GM21576 (cell line): ENCODE measurements at regions not wholly inside any gene's neighbourhood (a gene's known extent, or its start where the extent isn't known, plus 50 kb on each side); places are given as distances from the start of the nearest gene placed in this dataset.

ENCODE experiments used
- ATAC-seq: cut with Tn5 transposase; IDR thresholded peaks from one replicate; pipeline ENCODE4 v1.9.1; 2021; ENCODE audit warnings: mild to moderate bottlenecking, moderate library complexity; ENCODE audit not compliant: unreplicated experiment

DNA sequence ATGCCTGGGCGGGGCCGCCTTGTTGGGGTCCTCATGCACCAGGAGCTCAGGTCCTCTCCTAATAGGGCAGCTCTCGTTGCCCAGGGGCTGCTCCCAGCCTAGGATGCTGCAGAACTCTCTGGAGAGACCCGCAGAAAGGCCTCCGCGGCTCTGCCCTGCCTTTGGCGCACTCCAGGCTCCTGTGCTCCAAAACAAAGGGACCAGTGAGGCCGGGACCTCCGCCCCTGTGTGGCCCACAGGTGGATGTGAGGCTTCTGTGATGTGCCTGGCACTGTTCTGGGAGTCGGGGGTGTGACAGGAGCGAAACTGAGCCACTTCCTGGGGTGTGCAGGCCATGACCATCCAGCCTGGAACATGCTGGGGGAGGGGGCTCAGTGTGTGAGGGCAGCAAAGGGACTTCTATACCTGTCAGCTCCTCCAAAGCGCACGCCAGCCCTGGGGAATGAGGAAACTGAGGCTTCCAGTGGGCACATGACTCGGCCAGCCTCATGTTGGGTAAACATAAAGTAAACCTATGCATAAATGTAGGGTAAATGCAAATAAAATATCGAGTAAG, 153.2 kb downstream of the IRF8 start:
- ATAC-seq, result no peak

DNA sequence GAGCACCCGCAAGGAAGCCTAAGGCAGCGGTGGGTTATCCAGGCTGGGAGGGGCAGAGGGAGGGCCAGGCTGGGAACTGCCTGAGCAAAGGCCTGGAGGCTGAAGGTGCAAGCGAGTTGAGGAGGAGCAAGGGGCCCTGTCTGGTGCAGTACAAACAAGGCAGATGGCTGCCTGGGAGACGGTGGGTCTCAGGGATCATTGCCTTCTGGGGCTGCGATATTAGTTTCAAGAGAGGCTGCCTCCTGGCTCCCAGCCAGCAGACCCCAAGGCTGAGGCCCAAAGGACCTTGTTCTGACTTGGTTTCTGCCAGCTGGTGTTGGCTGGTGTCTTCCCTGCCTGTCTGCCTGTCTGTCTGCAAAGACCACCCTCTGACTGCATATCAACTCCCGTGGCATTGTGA, 154.0 kb downstream of the IRF8 start:
- no peak for ATAC-seq

DNA sequence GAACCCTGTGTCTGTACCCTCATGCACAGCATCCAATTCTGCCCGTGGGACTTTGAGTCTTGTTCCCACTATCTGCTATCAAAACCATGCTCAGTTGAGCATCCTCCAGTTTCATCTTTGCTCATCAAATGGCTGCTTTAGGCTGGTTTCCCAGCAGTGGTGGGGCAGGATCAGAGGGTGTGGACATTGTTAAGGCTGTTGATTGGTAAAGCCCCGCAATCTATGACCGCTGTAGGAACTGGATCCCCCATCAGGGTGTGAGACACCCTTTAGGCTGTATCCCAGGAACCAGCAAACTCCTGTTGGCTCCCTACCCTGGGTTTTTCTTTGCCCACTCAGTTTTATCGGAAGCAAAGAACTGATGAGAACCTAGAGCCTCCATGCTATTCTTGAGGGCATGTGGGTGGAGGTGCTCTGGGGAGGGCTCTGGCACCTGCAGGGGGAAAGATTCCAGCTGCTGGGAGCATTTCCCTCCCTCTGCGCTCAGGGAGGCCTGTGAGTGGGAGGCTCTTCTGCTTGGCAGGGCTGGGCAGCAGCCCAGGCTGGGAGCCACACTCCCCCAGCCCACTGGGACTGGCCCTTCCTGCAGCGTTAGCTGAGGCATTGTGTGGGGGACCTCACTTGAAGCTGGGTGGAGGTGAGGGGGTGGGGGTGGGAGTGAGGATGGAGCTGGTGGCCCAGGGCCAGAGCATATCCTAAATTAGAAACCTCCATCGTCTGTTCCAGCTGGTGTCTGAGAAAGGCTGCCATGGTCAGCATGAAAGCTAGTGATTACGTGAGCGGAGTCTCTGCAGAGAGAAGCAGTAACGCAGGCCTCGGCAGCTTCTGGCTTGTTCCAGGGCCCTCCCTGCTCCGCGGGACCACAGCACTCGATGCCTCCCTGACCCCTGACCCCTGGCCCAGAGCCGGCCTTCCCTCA, 160.6 kb downstream of the IRF8 start:
- no peak for ATAC-seq

DNA sequence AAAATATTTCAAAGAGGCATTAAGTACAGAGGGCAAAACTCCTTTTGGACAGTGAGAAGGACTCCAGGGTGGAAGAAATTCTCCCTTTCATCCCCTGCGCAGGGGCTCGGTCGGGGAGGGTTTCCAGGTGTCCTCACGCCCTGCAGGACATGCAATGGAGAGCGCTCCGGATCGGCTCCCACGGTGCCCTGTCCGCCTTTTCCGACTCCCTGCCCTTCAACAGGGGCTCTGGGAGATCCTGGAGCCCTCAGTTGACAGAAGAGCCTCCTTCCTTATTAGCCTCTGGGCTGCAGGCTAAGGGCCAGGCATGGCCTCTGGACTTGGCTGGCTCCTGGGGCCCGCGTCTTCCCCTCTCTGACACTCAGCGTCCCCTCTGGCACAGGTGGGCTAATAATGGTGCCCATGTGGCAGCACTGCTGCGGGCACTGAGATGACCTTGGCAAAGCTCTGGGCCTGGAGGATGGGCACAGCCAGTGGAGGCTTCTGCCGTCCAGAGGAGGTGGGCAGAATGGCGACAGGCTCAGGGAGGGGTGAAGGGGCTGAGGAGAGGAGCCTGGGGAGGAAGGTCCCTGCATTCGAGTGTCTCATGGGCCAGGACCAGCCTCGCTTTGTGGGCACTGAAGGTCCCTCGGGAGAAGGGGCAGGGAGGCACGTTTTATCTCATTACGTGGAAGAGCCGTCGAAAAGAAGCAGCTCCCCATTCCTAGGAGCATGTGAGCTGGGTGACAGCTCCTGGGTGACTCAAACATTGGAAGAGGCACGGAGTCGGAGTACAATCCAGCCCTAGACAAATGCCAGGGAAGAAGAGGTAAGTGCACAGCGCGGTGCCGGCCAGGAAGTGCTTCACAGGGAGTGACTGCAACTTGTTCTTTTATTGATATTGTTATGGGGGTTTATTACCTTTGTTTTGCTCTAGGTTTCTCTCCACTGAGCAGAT, 161.7 kb downstream of the IRF8 start:
- ATAC-seq, result no peak

DNA sequence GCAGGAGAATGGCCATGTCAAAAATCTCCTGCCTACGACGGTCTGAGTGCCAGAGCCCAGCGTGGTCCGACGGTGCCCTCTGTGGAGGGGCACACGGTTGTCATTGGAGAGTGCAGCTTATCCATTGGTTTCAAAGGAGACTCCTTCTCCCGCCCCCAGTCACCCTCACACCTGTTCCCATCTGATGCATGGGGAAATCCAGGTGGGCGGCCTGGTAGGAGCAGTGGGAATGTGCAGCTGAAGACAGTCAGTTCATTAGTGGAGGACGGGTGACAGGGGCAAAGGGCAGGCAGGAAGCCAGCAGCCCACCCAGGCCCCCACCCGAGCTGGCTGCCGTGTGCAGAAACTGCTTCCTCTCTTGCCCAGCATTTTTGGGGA, 162.3 kb downstream of the IRF8 start:
- ATAC-seq, result no peak

DNA sequence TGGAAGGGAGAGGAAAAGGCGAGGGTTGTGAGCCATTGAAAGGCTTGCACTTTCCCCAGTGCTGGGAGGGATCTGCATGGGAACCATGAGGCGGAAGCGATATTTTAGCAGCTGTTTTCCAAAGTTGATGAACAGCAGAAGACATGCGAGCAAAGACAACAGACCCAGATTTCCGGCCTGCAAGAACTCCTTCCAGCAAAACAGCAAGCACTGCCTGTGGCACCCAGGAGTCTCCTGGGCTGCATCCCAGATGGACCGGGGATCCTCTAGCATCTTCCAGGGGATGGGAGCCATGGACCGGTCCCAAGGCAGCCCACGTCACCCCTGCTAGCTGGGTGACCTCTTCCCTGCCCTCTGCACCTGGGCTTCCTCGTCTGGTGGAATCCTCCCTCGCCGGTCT, 162.8 kb downstream of the IRF8 start:
- no peak for ATAC-seq

DNA sequence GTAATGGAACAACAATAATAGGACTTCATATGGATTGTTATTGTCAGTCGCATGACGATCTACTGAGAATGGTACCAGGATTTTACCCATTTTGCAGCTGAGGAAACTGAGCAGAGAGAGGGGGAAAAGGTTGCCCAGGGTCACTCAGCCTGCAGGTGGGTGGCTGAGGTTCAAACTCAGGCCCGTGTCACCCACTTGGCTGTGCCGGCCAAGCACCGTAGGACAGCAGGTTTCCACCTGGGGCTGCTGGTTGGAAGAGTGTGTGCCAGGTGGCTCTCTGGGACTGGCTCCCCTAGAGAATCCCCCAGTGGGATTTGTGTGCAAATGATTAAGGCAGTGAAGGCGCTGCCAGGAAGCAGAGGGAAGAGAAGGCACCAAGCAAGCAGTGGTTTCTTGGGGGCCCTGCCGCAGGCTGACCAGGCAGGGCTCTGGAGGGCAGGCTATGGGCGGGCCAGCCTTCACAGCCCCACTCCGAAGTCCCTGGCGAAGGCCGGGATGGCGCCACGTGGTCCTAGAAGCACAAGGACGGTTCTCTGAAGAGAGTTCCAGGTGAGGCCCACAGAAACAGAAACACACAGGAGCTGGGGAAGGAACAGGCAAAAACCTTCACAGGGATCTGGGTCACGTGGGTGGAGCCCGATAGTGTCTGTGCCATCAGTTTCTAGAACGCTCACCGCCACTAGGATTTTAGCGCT, 163.5 kb downstream of the IRF8 start:
- ATAC-seq, result no peak

DNA sequence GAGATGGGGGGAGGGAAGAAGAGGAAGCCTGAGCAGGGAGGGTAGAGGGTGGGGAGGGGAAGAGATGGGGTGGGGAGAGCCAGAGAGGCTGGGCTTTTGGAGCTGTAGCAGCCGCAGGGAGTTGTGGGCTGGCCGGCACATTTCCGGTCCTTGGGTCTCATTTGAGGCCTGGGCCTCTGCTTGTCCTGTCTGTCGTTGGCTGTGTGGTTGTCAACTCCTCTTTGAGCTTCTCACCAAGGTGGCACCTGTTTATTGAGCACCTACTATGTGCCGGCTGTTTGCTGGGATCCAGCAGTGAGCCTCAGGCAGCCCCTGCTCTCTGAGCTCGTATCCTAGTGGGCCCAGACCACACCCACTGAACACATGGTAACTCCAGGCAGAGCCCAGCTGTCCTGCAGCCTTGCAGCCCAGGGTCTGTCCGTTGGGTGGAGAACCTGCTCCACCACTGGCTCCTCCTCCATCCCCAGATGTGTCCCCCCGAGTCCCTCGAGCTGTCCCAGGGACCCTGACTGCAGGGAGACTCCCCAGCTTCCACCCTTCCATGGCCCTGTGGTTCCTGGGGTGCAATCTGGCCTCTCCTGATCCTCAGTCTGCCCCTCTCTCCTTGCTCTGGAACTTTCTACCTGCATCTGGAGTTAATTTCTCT, 164.9 kb downstream of the IRF8 start:
- ATAC-seq, result no peak

DNA sequence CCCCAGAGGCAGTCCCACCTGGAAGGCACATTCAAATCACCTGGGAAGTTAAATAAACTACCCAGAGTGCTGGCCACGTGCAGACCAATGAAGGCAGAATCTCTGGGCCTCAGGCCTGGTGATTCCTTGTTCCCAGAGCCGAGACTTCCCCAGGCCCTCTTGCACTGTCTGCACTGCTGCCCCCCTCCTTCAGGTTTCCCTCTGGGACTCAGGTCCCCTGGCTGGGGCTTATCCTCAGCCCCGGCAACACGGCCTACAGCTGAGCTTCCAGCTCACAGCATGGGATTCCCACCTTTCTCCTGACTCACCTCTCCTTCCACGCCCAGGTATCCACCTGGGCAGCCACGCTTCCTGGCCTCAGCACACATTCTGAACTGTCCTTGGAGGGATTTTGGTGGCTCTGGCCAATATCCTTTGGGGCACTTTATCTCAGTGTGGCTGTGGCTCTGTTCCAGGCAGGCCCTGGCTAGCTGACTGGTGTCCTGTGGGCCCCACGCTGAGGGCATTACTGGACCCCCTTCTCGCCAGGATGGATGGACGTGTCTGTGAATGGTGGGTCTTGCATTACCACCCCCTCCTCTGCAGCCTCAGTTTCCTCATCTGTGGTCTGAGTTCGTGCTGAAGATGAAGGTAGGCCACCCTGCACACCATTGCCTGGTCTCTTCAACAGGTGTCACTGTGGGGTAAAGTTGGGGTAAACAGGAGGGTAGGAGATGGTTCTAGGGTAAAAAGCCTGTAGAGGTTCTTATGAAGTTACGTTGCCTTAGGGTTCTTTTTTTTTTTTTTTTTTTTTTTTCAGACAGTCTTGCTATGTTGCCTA, 165.7 kb downstream of the IRF8 start:
- no peak for ATAC-seq

DNA sequence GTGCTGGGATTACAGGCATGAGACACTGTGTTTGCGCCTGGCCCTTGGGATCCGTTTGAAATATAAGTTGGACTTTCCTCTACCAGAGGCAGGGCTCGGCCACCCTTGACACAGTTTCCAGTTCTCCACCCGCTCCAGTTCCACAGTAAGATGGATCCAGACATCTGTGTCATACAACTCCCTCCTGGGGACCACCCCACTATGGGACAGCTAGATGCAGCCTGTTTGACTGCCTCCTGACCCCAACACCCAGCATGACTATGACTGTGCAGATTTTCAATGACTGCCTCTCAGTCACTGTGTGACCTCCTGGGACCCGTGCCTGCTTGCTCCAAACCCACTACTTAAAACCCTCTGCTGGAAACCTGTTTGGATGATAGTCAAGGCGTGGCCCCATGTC, 166.7 kb downstream of the IRF8 start:
- ATAC-seq, result no peak

DNA sequence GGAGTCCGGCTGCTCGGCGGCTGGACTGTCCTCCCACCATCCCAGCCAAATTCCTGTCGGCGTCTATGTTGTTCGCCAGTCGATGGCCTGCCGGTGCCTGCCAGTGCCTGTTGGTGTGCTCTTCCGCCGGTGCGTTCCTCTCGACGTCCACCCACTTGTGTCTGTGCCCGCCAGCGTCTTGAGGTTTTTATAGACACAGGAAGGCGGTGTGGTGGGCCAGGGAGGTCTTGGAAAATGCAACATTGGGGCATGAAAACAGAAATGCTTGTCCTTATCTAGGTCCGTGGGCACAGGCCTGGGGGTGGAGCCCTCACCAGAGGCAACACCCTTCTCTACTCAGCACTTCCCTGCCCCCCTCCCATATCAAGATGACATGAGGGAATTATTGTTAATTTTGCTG, 167.8 kb downstream of the IRF8 start:
- no peak for ATAC-seq

DNA sequence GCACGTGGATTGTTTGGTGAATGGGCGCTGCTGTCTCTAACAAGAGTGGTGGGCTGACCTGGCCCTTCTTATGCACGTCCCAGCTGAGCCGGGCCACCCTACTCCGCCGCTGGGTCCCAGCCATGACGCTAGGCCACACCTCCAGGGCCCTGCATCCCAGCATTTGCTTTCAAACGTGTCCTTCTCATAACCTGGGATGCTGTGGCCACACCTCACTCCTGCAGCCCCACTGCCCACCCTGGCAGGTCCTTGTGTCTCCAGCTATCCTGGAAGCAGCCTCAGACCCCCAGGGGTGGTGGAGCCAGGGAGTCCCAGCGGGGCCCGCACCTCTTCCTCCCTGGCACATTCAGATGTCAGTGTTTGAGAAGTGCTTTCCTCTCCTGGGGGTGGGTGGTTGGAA, 168.6 kb downstream of the IRF8 start:
- no peak for ATAC-seq

DNA sequence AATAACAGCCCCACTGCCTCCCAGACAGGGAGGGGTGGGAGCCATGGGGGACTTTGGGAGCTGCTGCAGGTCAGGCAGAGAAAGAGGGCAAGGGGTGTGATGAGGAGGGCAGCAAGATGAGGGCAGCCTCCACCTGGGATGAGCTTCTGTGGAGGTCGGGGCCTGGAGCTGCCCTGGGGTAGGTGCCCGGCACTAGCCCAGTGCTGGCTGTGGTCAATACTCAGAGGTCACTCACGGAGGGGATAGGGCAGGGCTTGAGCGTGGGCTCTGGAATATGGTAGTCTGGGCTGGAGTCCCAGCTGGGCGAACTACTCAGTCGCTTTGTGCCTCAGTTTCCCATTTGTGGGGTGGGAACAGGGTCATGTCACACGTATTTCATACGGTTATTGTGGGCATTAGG, 169.0 kb downstream of the IRF8 start:
- no peak for ATAC-seq

DNA sequence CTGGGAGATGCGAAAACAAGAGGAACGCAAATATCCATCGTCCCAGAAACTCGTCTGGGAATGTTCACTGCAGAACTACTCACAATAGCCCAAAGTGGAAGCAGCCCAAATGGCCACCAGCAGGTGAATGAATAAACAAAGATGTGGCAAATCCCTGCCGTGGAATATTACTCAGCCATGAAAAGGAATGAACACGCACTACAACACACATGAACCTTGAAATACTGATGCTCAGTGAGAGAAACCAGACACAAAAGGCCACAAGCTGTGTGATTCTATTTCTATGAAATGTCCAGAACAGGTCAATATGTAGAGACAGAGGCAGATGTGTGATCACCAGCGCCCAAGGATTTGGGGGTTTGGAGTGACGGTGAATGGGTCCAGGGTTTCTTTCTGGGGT, 169.8 kb downstream of the IRF8 start:
- ATAC-seq, result no peak

DNA sequence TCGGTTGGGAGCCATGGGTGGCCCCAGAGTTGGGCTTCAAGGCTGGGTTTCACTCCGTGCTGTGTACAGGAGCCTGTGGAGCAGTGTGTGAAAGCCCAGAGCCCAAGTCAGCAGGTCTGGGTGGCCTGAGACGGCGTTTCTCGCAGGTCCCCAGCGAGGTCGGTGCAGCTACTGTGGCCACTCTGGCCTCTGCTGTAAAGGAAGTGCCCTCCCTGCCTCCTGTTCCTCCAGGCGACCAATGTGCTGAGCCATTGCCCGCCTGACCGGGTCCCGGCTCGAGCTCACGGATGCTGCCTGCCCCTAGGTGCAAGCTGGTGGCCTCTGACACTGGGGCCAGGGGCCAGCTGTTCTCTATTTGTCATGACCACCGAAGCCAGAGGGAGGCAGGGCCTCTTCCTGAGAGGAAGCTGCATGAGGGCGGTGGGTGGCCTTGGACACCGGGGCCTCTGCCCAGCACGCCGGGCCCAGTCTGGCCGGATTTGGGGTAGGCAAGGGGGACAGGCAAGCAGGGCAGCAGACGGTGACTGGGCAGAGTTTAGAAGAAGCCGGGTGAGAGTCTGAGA, 170.9 kb downstream of the IRF8 start:
- no peak for ATAC-seq

DNA sequence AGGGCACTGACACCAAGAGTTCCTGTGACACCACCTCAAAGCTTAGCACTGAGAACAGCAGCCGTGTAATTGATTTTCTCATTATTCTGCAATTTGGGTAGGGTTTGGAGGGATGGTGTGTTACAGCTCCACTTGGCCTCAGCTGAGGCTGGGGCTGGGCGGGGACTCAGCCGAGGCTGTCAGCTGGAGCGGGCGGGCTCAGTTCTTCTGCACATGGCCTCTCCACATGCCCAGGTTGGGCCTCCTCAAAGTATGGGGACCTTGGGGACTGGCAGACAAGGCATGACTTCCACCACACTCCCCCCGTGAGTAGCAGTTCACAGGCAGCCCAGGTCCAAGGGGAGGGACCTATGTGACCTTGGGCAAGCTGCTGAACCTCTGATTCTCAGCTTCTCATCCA, 171.5 kb downstream of the IRF8 start:
- no peak for ATAC-seq

DNA sequence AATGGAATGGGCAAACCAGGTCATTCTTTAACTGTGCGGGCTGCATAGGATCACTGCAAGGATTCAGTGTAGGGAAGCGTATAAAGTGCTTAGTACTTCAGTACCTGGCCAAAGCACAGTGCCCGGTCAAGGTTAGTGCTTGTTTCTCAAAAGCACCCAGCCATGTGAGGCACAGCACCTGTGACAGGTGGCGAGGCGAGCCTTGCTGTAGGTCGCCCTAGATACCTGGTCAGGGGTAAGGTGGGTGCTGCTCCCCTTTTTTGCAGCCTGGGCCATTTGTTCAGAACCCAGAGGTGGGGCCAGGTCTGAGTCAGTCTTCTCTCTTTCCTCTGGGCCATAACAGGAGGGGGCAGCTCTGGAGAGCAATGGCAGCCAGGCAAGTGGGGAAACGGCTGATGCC, 172.0 kb downstream of the IRF8 start:
- no peak for ATAC-seq

DNA sequence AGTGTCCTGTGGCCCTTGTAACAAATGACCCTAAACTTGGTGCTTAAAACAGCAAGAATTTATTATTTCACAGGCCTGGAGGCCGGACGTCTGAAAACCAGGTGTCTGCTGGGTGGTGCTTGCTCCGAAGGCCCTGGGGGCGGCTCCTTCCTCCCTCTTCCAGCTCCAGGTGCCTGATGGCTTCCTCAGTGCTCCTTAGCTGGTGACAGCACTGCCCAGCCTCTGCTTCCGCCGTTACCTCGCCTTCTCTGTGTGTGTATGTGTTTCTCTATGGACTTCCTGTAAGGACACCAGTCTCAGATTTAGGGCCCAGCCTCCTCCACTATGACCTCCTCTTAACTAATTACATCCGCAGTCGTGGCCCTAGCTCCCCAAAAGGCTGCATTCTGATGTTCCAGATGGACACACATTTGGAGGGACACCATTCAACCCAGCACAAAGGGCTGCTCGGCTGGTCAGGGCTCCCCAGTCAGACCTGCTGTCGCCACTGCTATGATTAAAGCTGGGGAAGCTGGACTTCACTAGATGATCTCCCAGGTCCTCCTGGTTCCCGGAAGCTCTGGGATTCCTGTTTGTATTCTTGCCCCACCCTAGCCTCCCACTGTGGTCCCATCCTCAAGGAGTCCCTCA, 172.8 kb downstream of the IRF8 start:
- no peak for ATAC-seq
